HCT116 (cell line): ENCODE measurements at regions not wholly inside any gene's neighbourhood (a gene's known extent, or its start where the extent isn't known, plus 50 kb on each side); places are given as distances from the start of the nearest gene placed in this dataset.

Source experiments
- ATAC-seq: fragments of 200-7000 bp; cut with Tn5 transposase; 2 replicates; pipeline ENCODE4 v1.9.1; 2020; ENCODE audit warnings: mild to moderate bottlenecking, moderate library complexity
- BruUV-seq: library from RNA; stranded (reverse); fragments of 400-500 nt; replicated peaks from 2 replicates; lab custom pipeline; 2021; lab: Mats Ljungman, UMichigan
- CTCF ChIA-PET: fragments of 300-600 bp; sonication (Branson Sonifier 250); formaldehyde crosslinking; loops from one replicate; lab custom pipeline; 2021; ENCODE audit warnings: antibody characterized with exemption; lab: Charles Lee
- POLR2A ChIA-PET: fragments of 300-600, 350-600 bp; sonication (Branson Sonifier 250); formaldehyde crosslinking; loops from one replicate; lab custom pipeline; 2021; ENCODE audit warnings: antibody characterized with exemption; lab: Charles Lee
- RAD21 ChIA-PET, 2 experiments: fragments of 300-600 bp; sonication (Branson Sonifier 250); formaldehyde crosslinking; loops; one replicate each; lab custom pipeline; 2023; ENCODE audit warnings: low total read pairs in 2 of 2; ENCODE audit not compliant: uncharacterized antibody in 2 of 2, unreplicated experiment in 2 of 2, low non-redundant PET in 1 of 2; lab: Charles Lee
- DNase-seq: peaks from one replicate; pipeline ENCODE4 v3.0.0-alpha.2; 2010; ENCODE audit warnings: low read depth, low spot score
- H2AFZ ChIP-seq: fragments of 200-600 bp; shearing (Covaris generic), sonication (generic); 2 replicates; pipeline ENCODE4 v1.6.1; 2017; ENCODE audit warnings: low read depth, mixed run types, mixed read lengths, antibody characterized with exemption, low read length; ENCODE audit not compliant: poor library complexity, severe bottlenecking
- H3K27ac ChIP-seq: 2 replicates; pipeline ENCODE4 v1.5.1; 2012; ENCODE audit warnings: low read depth, low read length
- H3K27me3 ChIP-seq: fragments of 200-600 bp; sonication (generic); 2 replicates; pipeline ENCODE4 v1.6.1; 2016; ENCODE audit warnings: mixed run types, low read length, mixed read lengths; ENCODE audit not compliant: insufficient read depth
- H3K36me3 ChIP-seq, 2 experiments: fragments of 200-500 bp in 1 of 2; fragments of 200-600 bp in 1 of 2; sonication (Bioruptor generic) in 1 of 2; sonication (generic) in 1 of 2; 2 replicates each; pipeline versions ENCODE4 v1.5.1 to v1.6.1; 2014 to 2016; ENCODE audit warnings: low read length in 2 of 2, inconsistent platforms in 1 of 2, mixed read lengths in 1 of 2, mixed run types in 1 of 2; ENCODE audit not compliant: insufficient read depth in 2 of 2, control insufficient read depth in 1 of 2
- H3K4me1 ChIP-seq, 2 experiments: fragments of 200-600 bp in 1 of 2; sonication (generic) in 1 of 2; 2 replicates each; pipeline versions ENCODE4 v1.5.1 to v1.6.1; 2012 to 2017; ENCODE audit warnings: low read length in 2 of 2, inconsistent platforms in 1 of 2, mild to moderate bottlenecking in 1 of 2, mixed read lengths in 1 of 2, mixed run types in 1 of 2, moderate library complexity in 1 of 2; ENCODE audit not compliant: insufficient read depth in 2 of 2, control insufficient read depth in 1 of 2
- H3K4me2 ChIP-seq: fragments of 200-600 bp; sonication (generic); 2 replicates; pipeline ENCODE4 v1.6.1; 2017; ENCODE audit warnings: mixed run types, low read length, mixed read lengths
- H3K4me3 ChIP-seq, 2 experiments: fragments of 200-600 bp in 1 of 2; sonication (generic) in 1 of 2; replicated peaks in 1 of 2; 2 replicates each; pipeline ENCODE4 v1.5.1; 2011 to 2016; ENCODE audit warnings: low read length in 2 of 2, control low read depth in 1 of 2, low read depth in 1 of 2, mild to moderate bottlenecking in 1 of 2, mixed read lengths in 1 of 2, mixed run types in 1 of 2
- H3K79me2 ChIP-seq: fragments of 200-600 bp; sonication (generic); 2 replicates; pipeline ENCODE4 v1.6.1; 2017; ENCODE audit warnings: mild to moderate bottlenecking, mixed run types, low read length, moderate library complexity, mixed read lengths; ENCODE audit not compliant: insufficient read depth
- H3K9ac ChIP-seq: fragments of 200-600 bp; sonication (generic); 2 replicates; pipeline ENCODE4 v1.6.1; 2016; ENCODE audit warnings: low read length, mixed read lengths
- H3K9me2 ChIP-seq: fragments of 200-600 bp; sonication (generic), shearing (Covaris generic); 2 replicates; pipeline ENCODE4 v1.6.1; 2017; ENCODE audit warnings: mixed run types, mild to moderate bottlenecking, moderate library complexity; ENCODE audit not compliant: insufficient read depth
- H3K9me3 ChIP-seq, 2 experiments: fragments of 200-500 bp in 1 of 2; fragments of 200-600 bp in 1 of 2; sonication (Bioruptor generic) in 1 of 2; sonication (generic) in 1 of 2; 2 replicates each; pipeline ENCODE4 v1.6.1; 2014 to 2017; ENCODE audit warnings: low read length in 2 of 2, mixed read lengths in 2 of 2, inconsistent platforms in 1 of 2, low read depth in 1 of 2, mild to moderate bottlenecking in 1 of 2, mixed run types in 1 of 2, moderate library complexity in 1 of 2; ENCODE audit not compliant: control insufficient read depth in 1 of 2, insufficient read depth in 1 of 2
- H4K20me1 ChIP-seq: fragments of 200-600 bp; sonication (generic), shearing (Covaris generic); 2 replicates; pipeline ENCODE4 v1.6.1; 2017; ENCODE audit warnings: mixed run types, mild to moderate bottlenecking, moderate library complexity; ENCODE audit not compliant: insufficient read depth
- CBX3 ChIP-seq: IDR thresholded peaks from 2 replicates; pipeline ENCODE4 v1.6.1; 2012; ENCODE audit warnings: low read depth
- CEBPB ChIP-seq: IDR thresholded peaks from 2 replicates; pipeline ENCODE4 v1.6.1; 2012; ENCODE audit warnings: low read depth
- EGR1 ChIP-seq: IDR thresholded peaks from 2 replicates; pipeline ENCODE4 v1.6.1; 2012; ENCODE audit warnings: low read depth
- ELF1 ChIP-seq: IDR thresholded peaks from 2 replicates; pipeline ENCODE4 v1.6.1; 2012; ENCODE audit warnings: low read depth, borderline replicate concordance
- EZH2 ChIP-seq: fragments of 200-600 bp; sonication (generic); IDR thresholded peaks from 2 replicates; pipeline ENCODE4 v1.6.1; 2017; ENCODE audit warnings: antibody characterized with exemption, mixed run types
- EZH2phosphoT487 ChIP-seq: fragments of 200-600 bp; IDR thresholded peaks from 2 replicates; pipeline ENCODE4 v1.6.1; 2018; ENCODE audit warnings: antibody characterized with exemption, borderline replicate concordance
- JUND ChIP-seq: IDR thresholded peaks from 2 replicates; pipeline ENCODE4 v1.6.1; 2012
- RAD21 ChIP-seq: IDR thresholded peaks from 2 replicates; pipeline ENCODE4 v1.6.1; 2012; ENCODE audit warnings: low read depth, mild to moderate bottlenecking
- SIN3A ChIP-seq: IDR thresholded peaks from 2 replicates; pipeline ENCODE4 v1.6.1; 2012; ENCODE audit warnings: low read depth
- SP1 ChIP-seq: IDR thresholded peaks from 2 replicates; pipeline ENCODE4 v1.6.1; 2012; ENCODE audit warnings: low read depth
- SRF ChIP-seq: IDR thresholded peaks from 2 replicates; pipeline ENCODE4 v1.6.1; 2012; ENCODE audit warnings: low read depth
- TCF7L2 ChIP-seq: IDR thresholded peaks from 2 replicates; pipeline ENCODE4 v1.7.0; 2011; ENCODE audit warnings: borderline replicate concordance, inconsistent platforms; ENCODE audit not compliant: insufficient read depth, insufficient read length; ENCODE audit errors: extremely low read depth
- YY1 ChIP-seq: IDR thresholded peaks from 2 replicates; pipeline ENCODE4 v1.6.1; 2011; ENCODE audit warnings: low read length, low read depth, moderate library complexity, mild to moderate bottlenecking; ENCODE audit not compliant: insufficient replicate concordance; ENCODE audit errors: extremely low read depth
- intact Hi-C: fragments of 100-400 bp; cut with micrococcal nuclease; formaldehyde crosslinking; loops from 2 replicates; pipeline ENCODE4 v1.10.0; 2022
- TF ChIP-seq, protein P1 (sequence below): IDR thresholded peaks from 2 replicates; pipeline ENCODE4 v1.6.1; 2012
- TF ChIP-seq, protein P2 (sequence below): IDR thresholded peaks from 2 replicates; pipeline ENCODE4 v1.6.1; 2012
- TF ChIP-seq, protein P3 (sequence below), 3 experiments: fragments of 200-600 bp in 1 of 3; sonication (generic) in 1 of 3; IDR thresholded peaks in 2 of 3; conservative IDR thresholded peaks in 1 of 3; 2 replicates each; pipeline ENCODE4 v1.5.1; 2012 to 2017; ENCODE audit warnings: low read depth in 2 of 3, low read length in 2 of 3, antibody characterized with exemption in 1 of 3, borderline replicate concordance in 1 of 3, control low read depth in 1 of 3, mild to moderate bottlenecking in 1 of 3, mixed read lengths in 1 of 3, mixed run types in 1 of 3, moderate library complexity in 1 of 3; ENCODE audit not compliant: insufficient read depth in 1 of 3

DNA sequence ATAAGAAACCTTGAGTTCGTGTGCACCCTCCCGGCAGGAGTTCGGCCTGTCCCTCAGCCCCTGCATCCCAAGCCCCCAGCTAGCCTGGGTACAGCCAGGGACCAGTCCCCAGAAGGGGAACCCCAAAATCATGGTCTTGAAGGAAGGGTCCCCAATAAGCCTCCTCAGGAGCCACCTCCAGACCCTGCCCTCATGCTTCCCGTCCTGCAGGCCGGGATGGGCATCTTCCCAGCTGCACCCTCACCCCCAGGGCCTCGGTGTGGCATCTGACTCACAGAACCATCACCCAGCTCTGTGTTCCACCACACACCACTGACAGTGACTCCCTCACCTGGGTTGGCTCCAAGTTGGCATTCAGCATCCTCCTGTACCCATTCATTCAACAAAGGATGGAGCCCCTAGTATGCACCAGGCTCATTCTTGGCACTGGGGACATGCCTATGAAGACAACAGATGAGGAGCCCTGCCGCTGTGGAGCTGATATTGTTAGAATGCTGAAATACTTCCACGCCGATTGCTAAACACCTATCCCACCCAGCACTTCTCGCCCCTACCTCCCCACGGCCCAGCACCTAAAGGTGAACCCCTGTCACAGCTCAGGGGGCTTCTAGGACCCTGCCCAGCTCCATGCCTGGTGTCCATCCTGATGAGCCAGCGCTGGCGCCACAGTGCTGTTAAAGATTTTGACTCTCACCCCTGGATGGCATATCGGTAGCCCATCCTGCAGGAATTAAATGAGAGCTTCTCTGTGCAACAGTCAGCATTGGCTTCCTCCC lies 77.8 kb downstream of the BUD13 start:
- no peaks in the 10 kb centered on the region for H3K9me3 ChIP-seq
- no peaks in the 10 kb centered on the region for H4K20me1 ChIP-seq
- no peak overlapping the region for H3K4me3 ChIP-seq
- H3K4me1 ChIP-seq = peaks cover 2 to 12% of the 10 kb centered on the region in 2 experiments; a peak in 3 of 4 replicates
- 0 out of 2 replicates have a peak, but pooled peaks cover 4% of the 10 kb centered on the region for H3K27me3 ChIP-seq
- ChIA-PET CTCF (no interaction called here), POLR2A (no interaction called here), RAD21 (no interaction called here)
- no TSS peak for BruUV-seq
- no peaks in the 10 kb centered on the region for H3K79me2 ChIP-seq
- H3K9ac ChIP-seq = no peak overlapping the region
- no peak overlapping the region for H2AFZ ChIP-seq
- TF ChIP-seq SIN3A = no peak
- TF ChIP-seq SRF = no peak
- TF ChIP-seq, protein P1, sequence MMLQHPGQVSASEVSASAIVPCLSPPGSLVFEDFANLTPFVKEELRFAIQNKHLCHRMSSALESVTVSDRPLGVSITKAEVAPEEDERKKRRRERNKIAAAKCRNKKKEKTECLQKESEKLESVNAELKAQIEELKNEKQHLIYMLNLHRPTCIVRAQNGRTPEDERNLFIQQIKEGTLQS = no peak
- TF ChIP-seq CBX3 = no peak
- no peak for TF ChIP-seq EGR1
- TF ChIP-seq EZH2phosphoT487 = no peak
- no peak for TF ChIP-seq YY1
- TF ChIP-seq JUND = no peak
- TF ChIP-seq, protein P2, sequence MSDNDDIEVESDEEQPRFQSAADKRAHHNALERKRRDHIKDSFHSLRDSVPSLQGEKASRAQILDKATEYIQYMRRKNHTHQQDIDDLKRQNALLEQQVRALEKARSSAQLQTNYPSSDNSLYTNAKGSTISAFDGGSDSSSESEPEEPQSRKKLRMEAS = no peak
- TF ChIP-seq CEBPB = no peak
- H3K27ac ChIP-seq = no peak overlapping the region
- no peak overlapping the region for H3K4me2 ChIP-seq
- no peak for ATAC-seq
- H3K36me3 ChIP-seq = no peaks in the 10 kb centered on the region
- intact Hi-C loops = loop anchor here (5.0 kb wide), 3 partner anchors 338 to 1358 kb away; no protein-coding TSS in a partner anchor
- no peak for DNase-seq
- no peaks in the 10 kb centered on the region for H3K9me2 ChIP-seq

DNA sequence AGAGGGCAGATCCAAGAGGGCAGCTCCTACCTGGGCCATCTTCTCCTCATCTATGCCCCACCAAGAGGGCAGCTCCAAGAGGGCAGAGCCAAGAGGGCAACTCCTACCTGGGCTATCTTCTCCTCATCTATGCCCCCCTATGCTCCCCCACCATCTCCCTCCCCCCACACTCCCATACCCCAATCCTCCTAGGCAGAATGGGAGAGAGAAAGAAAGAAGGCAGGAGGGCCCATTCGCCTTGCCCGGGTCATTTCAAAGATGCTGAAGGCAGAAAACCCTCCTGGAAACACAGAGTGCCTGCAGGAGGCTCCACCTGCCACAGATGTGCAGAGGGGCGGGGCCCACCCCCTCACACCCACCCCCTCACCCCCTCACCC lies 78.5 kb downstream of the BUD13 start:
- intact Hi-C loops = loop anchor here (5.0 kb wide), 3 partner anchors 337 to 1357 kb away; no protein-coding TSS in a partner anchor
- RAD21 ChIA-PET = no interaction called here
- CTCF ChIA-PET = no interaction called here
- Histone ChIP-seq H3K9me3 (no peaks in the 10 kb centered on the region), H3K9ac (no peak overlapping the region), H4K20me1 (no peaks in the 10 kb centered on the region), H3K36me3 (no peaks in the 10 kb centered on the region), H3K4me1 (peaks cover 2 to 12% of the 10 kb centered on the region in 2 experiments; a peak in 3 of 4 replicates), H3K4me2 (no peak overlapping the region), H3K4me3 (no peak overlapping the region), H3K27me3 (0 out of 2 replicates have a peak, but pooled peaks cover 4% of the 10 kb centered on the region), H3K27ac (no peak overlapping the region), H2AFZ (no peak overlapping the region), H3K79me2 (no peaks in the 10 kb centered on the region), H3K9me2 (no peaks in the 10 kb centered on the region)
- no peak for DNase-seq
- POLR2A ChIA-PET = no interaction called here
- no TSS peak for BruUV-seq
- no peak for ATAC-seq
- TF ChIP-seq EZH2 = no peak
- no peak for TF ChIP-seq TCF7L2
- no peak for TF ChIP-seq SRF
- TF ChIP-seq, protein P3, sequence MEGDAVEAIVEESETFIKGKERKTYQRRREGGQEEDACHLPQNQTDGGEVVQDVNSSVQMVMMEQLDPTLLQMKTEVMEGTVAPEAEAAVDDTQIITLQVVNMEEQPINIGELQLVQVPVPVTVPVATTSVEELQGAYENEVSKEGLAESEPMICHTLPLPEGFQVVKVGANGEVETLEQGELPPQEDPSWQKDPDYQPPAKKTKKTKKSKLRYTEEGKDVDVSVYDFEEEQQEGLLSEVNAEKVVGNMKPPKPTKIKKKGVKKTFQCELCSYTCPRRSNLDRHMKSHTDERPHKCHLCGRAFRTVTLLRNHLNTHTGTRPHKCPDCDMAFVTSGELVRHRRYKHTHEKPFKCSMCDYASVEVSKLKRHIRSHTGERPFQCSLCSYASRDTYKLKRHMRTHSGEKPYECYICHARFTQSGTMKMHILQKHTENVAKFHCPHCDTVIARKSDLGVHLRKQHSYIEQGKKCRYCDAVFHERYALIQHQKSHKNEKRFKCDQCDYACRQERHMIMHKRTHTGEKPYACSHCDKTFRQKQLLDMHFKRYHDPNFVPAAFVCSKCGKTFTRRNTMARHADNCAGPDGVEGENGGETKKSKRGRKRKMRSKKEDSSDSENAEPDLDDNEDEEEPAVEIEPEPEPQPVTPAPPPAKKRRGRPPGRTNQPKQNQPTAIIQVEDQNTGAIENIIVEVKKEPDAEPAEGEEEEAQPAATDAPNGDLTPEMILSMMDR (IDR thresholded peaks at IDR 0.05 in 2 of 3, conservative IDR thresholded peaks at IDR 0.05 in 1 of 3; ENCODE audit: borderline replicate concordance in 1 of 3, insufficient read depth in 1 of 3, low read depth in 2 of 3, low read length in 2 of 3) = no peak
- no peak for TF ChIP-seq RAD21
- TF ChIP-seq, protein P2 = no peak
- no peak for TF ChIP-seq SP1
- TF ChIP-seq ELF1 = no peak
